Natural killer cell treated with Interleukin-12 subunit alpha and Interleukin-12 subunit beta and Interleukin-15 and Interleukin-18, amount 100 ng/mL, for 72 hours (primary cell): ENCODE measurements at regions not wholly inside any gene's neighbourhood (a gene's known extent, or its start where the extent isn't known, plus 50 kb on each side); places are given as distances from the start of the nearest gene placed in this dataset.
"Not testable (repeated sequence)": the region's sequence is repeated elsewhere in the genome, so short reads cannot be mapped to it uniquely, and the experiment has no call there.

Experiments used
- ATAC-seq, 2 donors: fragments of 150-1000 bp; cut with Tn5 transposase in 1 of 2; sonication (Bioruptor Pico), chemical (Tn5 transposase) in 1 of 2; 2 replicates each; pipeline ENCODE4 v1.10.0; 2021
- DNase-seq: peaks from one replicate; pipeline ENCODE4 v3.0.0; 2022; ENCODE audit warnings: low spot score
- H3K27ac Mint-ChIP-seq, 2 donors: 1 replicate in 1 of 2; 2 replicates in 1 of 2; pipeline ENCODE4 v1.8.0; 2022; ENCODE audit warnings: mixed read lengths in 2 of 2, mild to moderate bottlenecking in 1 of 2, moderate library complexity in 1 of 2
- H3K27me3 Mint-ChIP-seq, 2 donors: 1 replicate in 1 of 2; 2 replicates in 1 of 2; pipeline ENCODE4 v1.8.0; 2022; ENCODE audit warnings: mixed read lengths in 2 of 2
- H3K36me3 Mint-ChIP-seq: one replicate; pipeline ENCODE4 v1.8.0; 2022; ENCODE audit warnings: mixed read lengths
- H3K4me1 Mint-ChIP-seq, 2 donors: 1 replicate in 1 of 2; 2 replicates in 1 of 2; pipeline ENCODE4 v1.8.0; 2022; ENCODE audit warnings: low read depth in 2 of 2, mixed read lengths in 2 of 2, mild to moderate bottlenecking in 1 of 2
- H3K4me3 Mint-ChIP-seq: one replicate; pipeline ENCODE4 v1.8.0; 2022; ENCODE audit warnings: mixed read lengths
- H3K9me3 Mint-ChIP-seq: 2 replicates; pipeline ENCODE4 v1.8.0; 2022; ENCODE audit warnings: mixed read lengths

DNA sequence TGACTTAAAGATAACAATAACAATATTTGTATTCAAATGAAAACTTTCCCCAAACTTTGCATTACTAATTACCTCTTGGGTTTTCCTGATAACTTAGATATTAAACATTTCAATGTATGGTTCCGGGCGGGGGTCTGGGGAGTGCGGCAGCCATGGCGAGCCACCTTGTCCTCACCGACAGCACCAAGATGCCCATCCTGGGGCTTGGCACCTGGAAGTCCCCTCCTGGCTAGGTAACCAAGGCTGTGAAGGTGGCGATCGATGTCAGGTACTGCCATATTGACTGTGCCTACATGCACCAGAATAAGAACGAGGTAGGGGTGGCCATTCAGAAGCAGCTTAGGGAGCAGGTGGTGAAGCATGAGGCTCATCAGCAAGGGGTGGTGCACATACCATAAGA is 478.7 kb downstream of the CNTN3 start:
- H3K4me1 Mint-ChIP-seq = no peaks in the 10 kb centered on the region
- no peak overlapping the region for H3K4me3 Mint-ChIP-seq
- ATAC-seq (no peak), DNase-seq (no peak)
- no peak overlapping the region for H3K27ac Mint-ChIP-seq
- H3K27me3 Mint-ChIP-seq = no peaks in the 10 kb centered on the region
- peaks cover 6% of the 10 kb centered on the region for H3K36me3 Mint-ChIP-seq
- peaks cover 17% of the 10 kb centered on the region for H3K9me3 Mint-ChIP-seq

DNA sequence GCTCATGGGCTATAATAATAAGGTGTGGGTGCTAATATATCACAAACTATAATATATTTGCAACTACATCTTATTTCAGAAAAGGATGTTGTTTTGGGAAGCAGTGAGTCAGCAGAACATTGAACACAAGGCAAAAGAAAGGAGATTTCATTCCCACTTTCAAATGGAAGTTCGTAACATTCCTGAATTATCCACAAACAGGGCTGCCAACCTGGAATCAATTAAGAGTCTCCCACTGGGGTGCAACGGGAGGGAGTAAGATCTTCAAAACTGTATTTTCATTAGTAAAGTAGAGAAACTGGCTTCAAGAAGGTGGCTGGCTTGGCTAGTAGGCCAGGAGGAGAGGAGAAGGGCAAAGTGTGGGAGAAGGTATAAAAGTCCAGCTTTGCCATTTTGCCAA is 479.6 kb downstream of the CNTN3 start:
- Mint-ChIP-seq H3K27ac (no peak overlapping the region), H3K4me3 (no peak overlapping the region), H3K9me3 (peaks cover 21% of the 10 kb centered on the region), H3K36me3 (peaks cover 6% of the 10 kb centered on the region), H3K27me3 (no peaks in the 10 kb centered on the region), H3K4me1 (no peaks in the 10 kb centered on the region)
- no peak for DNase-seq
- no peak for ATAC-seq

DNA sequence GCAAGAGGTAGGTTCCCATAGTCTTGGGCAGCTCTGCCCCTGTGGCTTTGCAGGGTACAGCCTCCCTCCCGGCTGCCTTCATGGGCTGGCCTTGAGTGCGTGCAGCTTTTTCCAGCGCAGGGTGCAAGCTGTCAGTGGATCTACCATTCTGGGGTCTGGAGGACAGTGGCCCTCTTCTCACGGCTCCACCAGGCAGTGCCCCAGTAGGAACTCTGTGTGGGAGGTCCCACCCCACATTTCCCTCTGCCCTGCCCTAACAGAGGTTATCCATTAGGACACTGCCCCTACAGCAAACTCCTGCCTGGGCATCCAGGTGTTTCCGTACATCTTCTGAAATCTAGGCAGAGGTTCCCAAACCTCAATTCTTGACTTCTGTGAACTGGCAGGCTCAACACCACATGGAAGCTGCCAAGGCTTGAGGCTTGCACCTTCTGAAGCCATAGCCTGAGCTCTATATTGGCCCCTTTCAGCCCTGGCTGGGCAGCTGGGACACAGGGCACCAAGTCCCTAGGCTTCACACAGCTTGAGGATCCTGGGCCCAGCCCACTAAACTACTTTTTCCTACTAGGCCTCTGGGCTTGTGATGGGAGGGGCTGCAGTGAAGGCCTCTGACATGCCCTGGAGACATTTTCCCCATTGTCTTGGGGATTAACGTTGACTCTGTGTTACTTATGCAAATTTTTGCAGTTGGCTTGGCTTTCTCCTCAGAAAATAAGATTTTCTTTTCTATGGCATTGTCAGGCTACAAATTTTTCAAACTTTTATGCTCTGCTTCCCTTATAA is 482.7 kb downstream of the CNTN3 start:
- not testable (repeated sequence) for H3K4me3 Mint-ChIP-seq, ATAC-seq, H3K36me3 Mint-ChIP-seq, H3K4me1 Mint-ChIP-seq, H3K27me3 Mint-ChIP-seq, DNase-seq, H3K27ac Mint-ChIP-seq
- peaks cover 31% of the 10 kb centered on the region for H3K9me3 Mint-ChIP-seq

DNA sequence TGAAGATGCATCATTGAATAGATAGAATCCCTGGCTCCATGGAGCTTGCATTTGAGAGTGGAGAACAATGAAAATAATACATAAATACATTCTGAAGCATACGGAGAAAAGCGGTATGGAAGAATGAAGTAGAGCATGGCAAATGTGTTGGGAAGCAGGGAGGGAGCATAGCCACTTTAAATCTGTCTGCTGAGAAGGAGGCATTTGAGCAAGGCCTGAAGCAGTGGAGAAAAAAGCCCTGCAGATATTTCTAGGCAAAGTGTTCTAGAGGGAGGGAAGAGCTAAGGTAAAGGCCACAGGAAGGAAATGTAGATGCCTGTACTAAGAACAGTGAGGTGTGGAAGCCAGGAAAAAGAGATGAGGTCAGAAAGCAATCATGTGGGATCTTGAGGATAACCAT is 484.8 kb downstream of the CNTN3 start:
- Mint-ChIP-seq H3K27me3 (no peaks in the 10 kb centered on the region), H3K36me3 (peaks cover 6% of the 10 kb centered on the region), H3K4me1 (no peaks in the 10 kb centered on the region), H3K27ac (no peak overlapping the region), H3K9me3 (peaks cover 35% of the 10 kb centered on the region), H3K4me3 (no peak overlapping the region)
- ATAC-seq (no peak), DNase-seq (no peak)

DNA sequence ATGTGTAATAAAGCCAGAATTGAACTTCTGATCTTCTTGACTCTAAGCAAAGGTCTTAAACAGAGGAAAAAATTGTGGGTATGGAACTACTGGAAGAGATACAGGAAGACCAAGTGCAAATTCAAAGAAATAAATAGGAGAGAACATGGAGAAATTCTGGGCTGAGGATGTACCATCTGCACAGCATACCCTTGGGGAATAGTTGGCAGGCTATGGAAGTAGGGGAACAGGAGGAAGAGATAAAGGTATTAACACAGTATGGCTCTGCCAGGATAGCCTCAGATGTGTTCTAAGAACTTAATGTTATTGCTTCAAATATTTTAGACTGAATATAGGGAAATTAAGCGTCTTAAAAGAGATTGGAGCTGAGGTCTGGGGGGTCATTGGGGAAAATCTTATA is 485.4 kb downstream of the CNTN3 start:
- Mint-ChIP-seq H3K27me3 (no peaks in the 10 kb centered on the region), H3K36me3 (peaks cover 6% of the 10 kb centered on the region), H3K4me3 (no peak overlapping the region), H3K4me1 (no peaks in the 10 kb centered on the region), H3K9me3 (peaks cover 31% of the 10 kb centered on the region), H3K27ac (no peak overlapping the region)
- ATAC-seq (no peak), DNase-seq (no peak)

DNA sequence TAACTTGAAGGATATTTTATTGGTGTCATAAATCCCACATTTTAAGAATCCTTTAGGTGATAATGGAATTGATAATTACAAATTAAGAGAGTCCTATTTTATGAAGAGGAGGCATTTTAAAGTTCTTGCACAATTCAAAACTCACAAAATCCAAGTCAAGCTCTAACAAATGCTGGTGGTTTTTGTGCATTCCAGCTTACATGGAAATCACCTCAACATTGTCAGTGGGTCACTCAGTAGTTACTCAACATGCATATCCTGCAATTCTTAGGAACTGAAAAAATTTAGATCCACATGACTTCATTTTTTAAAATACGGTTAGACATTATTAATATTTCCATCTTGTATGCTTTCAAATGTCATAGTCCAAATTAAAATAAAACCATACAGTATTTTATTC is 487.2 kb downstream of the CNTN3 start:
- H3K4me1 Mint-ChIP-seq = no peaks in the 10 kb centered on the region

DNA sequence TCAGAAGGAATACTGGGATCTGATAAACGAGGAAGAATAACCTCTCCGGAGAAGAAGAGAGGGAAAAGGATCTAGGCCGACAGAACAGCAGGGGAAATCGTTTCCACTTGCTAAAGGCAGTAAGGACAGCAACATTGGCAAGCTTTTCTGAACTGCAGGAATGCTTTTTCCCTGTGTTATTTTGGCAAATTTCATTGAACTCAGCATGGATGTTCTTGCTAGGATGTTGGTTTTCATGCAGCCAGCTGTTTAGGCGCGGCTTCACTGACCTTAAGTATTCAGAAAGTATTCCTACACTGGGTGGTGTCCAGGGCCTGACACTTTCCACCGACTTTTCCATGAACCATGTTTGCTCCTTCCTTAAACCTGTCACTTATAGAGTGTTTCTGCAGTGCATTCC is 489.7 kb downstream of the CNTN3 start:
- Mint-ChIP-seq H3K4me3 (no peak overlapping the region), H3K36me3 (no peaks in the 10 kb centered on the region), H3K9me3 (peaks cover 23% of the 10 kb centered on the region), H3K27me3 (no peaks in the 10 kb centered on the region), H3K4me1 (no peaks in the 10 kb centered on the region), H3K27ac (no peak overlapping the region)
- DNase-seq (no peak), ATAC-seq (no peak)

More for the DNA sequence above, 487.2 kb downstream of the CNTN3 start:
- H3K27ac Mint-ChIP-seq = no peak overlapping the region
- no peak for DNase-seq
- ATAC-seq = no peak
- H3K9me3 Mint-ChIP-seq = peaks cover 25% of the 10 kb centered on the region
- no peaks in the 10 kb centered on the region for H3K36me3 Mint-ChIP-seq
- H3K4me3 Mint-ChIP-seq = no peak overlapping the region
- no peaks in the 10 kb centered on the region for H3K27me3 Mint-ChIP-seq

DNA sequence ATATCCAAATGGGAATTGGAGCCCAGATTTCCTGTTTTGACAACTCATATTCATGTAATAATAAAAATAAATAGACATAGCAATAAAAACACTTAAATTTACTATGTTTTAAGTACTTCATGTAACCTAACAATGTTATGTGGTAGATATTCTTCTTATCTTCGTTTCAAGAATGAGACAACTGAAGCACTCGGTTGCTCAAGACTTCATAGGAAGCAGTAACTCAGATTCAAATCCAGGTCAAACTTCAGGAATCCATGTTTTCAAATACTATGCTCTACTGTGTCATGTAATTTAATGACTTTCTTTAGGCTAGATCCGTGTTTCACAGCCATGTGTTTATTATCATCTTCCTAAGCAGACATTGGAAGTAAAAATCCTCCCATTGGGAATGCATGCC is 492.2 kb downstream of the CNTN3 start:
- DNase-seq = no peak
- H3K9me3 Mint-ChIP-seq = peaks cover 13% of the 10 kb centered on the region
- H3K36me3 Mint-ChIP-seq = no peaks in the 10 kb centered on the region
- H3K4me1 Mint-ChIP-seq = no peaks in the 10 kb centered on the region
- ATAC-seq = no peak
- no peaks in the 10 kb centered on the region for H3K27me3 Mint-ChIP-seq
- H3K4me3 Mint-ChIP-seq = no peak overlapping the region
- no peak overlapping the region for H3K27ac Mint-ChIP-seq

DNA sequence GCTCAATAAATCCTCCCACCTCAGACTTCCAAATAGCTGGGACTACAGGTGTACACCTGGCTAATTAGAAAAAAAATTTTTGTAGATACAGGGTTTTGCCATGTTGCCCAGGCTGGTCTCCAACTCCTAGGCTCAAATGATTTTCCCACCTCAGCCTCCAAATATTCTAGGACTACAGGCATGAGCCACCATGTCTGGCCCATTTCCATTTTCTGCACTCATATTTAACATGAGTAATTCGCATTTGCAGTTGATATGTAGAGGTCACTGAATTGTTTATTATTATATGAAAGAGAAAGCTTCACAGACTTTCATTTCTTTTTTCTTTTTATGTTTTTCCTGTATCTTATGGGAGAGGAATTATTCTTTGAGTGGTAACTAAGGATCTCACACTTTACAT is 492.7 kb downstream of the CNTN3 start:
- Mint-ChIP-seq H3K27ac (no peak overlapping the region), H3K4me1 (no peaks in the 10 kb centered on the region), H3K27me3 (no peaks in the 10 kb centered on the region), H3K9me3 (peaks cover 18% of the 10 kb centered on the region), H3K4me3 (no peak overlapping the region), H3K36me3 (no peaks in the 10 kb centered on the region)
- DNase-seq (no peak), ATAC-seq (no peak)

DNA sequence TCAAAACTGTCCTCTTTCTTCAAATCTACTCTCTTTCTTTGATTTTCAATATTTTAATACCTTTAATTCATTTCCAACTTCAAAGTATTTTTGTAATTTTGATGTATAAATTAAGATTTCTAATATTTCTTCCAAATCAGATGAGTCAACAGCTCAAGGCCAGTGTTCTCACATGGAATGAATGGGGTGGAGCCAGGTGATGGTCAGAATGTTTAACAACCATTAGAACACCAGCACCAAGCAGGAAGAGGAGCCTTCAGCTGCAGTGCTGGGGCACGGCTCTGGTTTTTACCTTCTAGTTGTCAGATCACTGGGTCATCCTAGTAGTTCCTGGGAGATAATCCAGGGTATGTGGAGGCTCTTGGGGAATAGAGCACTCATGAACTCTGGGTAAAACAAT is 494.5 kb upstream of the PDZRN3 start:
- no peaks in the 10 kb centered on the region for H3K36me3 Mint-ChIP-seq
- H3K4me3 Mint-ChIP-seq = no peak overlapping the region
- no peak for ATAC-seq
- DNase-seq = no peak
- no peak overlapping the region for H3K27ac Mint-ChIP-seq
- no peaks in the 10 kb centered on the region for H3K27me3 Mint-ChIP-seq
- H3K9me3 Mint-ChIP-seq = peaks cover 20% of the 10 kb centered on the region
- H3K4me1 Mint-ChIP-seq = no peaks in the 10 kb centered on the region

DNA sequence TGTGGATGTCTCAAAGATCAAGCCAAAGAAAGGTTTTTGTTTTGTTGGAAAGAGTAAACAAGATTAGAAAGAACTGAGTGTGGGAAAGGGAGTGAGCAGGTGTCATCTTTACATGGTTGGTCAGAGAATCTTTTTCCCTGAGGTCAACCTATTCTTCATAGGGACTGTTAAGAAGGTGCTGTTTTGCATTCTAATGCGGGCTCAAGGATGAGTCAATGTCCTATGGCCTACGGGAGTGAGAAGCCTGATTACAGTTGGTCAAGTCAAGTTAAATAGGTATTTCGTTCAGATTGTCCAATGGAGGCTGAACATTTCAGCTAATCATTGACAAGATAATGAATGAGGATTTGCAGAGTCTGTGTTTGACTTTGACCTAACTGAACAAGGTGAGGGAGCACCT is 491.2 kb upstream of the PDZRN3 start:
- Mint-ChIP-seq H3K27me3 (no peaks in the 10 kb centered on the region), H3K4me3 (no peak overlapping the region), H3K4me1 (no peaks in the 10 kb centered on the region), H3K36me3 (no peaks in the 10 kb centered on the region), H3K9me3 (peaks cover 18% of the 10 kb centered on the region), H3K27ac (no peak overlapping the region)
- no peak for ATAC-seq
- no peak for DNase-seq

DNA sequence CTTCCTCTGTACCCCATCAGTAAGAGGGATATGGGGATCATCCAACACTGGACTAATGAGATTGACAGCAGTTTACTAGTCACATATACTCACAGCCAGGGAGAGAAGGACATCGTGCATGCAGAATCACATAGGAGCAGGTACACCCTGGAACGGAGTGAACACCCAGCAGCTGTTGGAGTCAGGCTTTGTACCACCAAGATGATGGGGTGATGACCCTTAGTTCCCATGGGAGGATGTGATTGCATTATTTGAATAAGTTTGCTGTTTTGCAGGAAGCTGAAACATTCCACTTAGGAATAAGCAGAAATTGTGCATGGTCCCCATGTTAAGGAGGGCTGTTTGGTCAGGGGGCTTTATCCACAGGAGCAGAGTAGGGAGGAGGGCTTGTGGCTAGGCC is 482.7 kb upstream of the PDZRN3 start:
- Mint-ChIP-seq H3K36me3 (no peaks in the 10 kb centered on the region), H3K27me3 (no peaks in the 10 kb centered on the region), H3K4me3 (no peak overlapping the region), H3K27ac (no peak overlapping the region), H3K4me1 (no peaks in the 10 kb centered on the region), H3K9me3 (peaks cover 11% of the 10 kb centered on the region)
- no peak for ATAC-seq
- DNase-seq = no peak

DNA sequence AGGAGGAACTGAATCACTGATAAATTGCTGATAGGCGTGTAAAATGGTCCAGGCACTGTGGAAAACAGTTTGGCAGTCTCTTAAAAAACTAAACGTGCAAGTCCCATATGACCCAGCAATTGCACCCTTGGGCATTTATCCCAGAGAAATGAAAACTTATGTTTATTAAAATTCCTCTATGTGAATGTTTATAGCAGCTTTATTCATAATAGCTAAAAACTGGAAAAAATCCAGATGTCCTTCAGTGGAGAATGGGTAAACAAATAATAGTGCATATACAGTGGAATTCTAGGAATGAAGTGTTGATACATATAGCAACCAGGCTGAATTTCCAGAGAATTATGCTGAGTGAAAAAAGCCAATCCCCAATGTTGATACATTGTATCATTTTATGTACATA is 482.2 kb upstream of the PDZRN3 start:
- H3K4me1 Mint-ChIP-seq = no peaks in the 10 kb centered on the region
- H3K27me3 Mint-ChIP-seq = no peaks in the 10 kb centered on the region
- H3K36me3 Mint-ChIP-seq = peaks cover 2% of the 10 kb centered on the region
- peaks cover 13% of the 10 kb centered on the region for H3K9me3 Mint-ChIP-seq
- H3K4me3 Mint-ChIP-seq = no peak overlapping the region
- DNase-seq (no peak), ATAC-seq (no peak)
- H3K27ac Mint-ChIP-seq = no peak overlapping the region

DNA sequence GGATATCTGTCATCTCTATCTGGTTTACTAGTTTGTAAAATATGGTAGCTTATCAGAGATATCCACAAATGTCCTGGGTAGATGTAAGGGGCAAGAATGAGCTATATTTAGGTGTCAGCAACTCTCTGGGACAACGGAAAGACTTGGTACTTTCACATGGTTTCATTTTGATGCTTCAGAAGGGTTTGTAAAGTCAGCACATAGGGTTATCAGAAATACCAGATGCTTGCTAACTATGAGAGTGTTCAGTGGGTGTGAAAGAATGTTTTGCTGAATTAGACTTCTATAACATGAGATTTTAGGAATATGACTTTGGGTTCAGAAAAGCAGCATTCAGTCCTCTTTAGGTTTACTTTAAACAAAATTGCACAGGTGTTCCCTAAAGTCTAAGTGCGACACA is 466.5 kb upstream of the PDZRN3 start:
- no peaks in the 10 kb centered on the region for H3K36me3 Mint-ChIP-seq
- no peaks in the 10 kb centered on the region for H3K27me3 Mint-ChIP-seq
- peaks cover 28% of the 10 kb centered on the region for H3K9me3 Mint-ChIP-seq
- no peak overlapping the region for H3K4me3 Mint-ChIP-seq
- H3K27ac Mint-ChIP-seq = no peak overlapping the region
- no peak for DNase-seq
- H3K4me1 Mint-ChIP-seq = no peaks in the 10 kb centered on the region
- ATAC-seq = no peak

DNA sequence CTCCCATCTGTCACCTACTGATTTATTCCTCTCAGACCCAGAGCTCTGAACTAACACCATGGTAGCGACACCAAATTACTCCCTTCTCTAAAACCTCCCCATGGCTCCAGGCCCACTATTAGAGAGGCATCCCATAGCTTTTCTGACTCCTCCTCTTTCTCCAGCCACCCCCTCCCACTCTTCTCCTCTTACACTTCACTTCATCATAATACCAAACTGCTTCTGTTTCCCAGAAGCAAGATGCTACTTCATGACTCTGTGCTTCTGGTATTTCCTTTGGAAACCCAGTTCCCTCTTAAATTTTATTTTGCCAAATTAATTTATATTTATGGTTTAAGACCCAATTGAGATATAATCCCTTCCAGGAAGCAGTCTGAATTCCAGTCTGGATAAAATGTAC is 465.1 kb upstream of the PDZRN3 start:
- H3K4me1 Mint-ChIP-seq = no peaks in the 10 kb centered on the region
- peaks cover 24% of the 10 kb centered on the region for H3K9me3 Mint-ChIP-seq
- ATAC-seq (no peak), DNase-seq (no peak)
- no peak overlapping the region for H3K4me3 Mint-ChIP-seq
- no peak overlapping the region for H3K27ac Mint-ChIP-seq
- no peaks in the 10 kb centered on the region for H3K27me3 Mint-ChIP-seq
- H3K36me3 Mint-ChIP-seq = no peaks in the 10 kb centered on the region
